SIG-M5 treated with dmso at 0.1 percent for 504 hours (cell line): ENCODE measurements at regions not wholly inside any gene's neighbourhood (a gene's known extent, or its start where the extent isn't known, plus 50 kb on each side); places are given as distances from the start of the nearest gene placed in this dataset.

ENCODE experiments used
- DNase-seq: peaks from one replicate; lab custom pipeline; 2025; ENCODE audit not compliant: unreplicated experiment; lab: John Stamatoyannopoulos, UW

DNA sequence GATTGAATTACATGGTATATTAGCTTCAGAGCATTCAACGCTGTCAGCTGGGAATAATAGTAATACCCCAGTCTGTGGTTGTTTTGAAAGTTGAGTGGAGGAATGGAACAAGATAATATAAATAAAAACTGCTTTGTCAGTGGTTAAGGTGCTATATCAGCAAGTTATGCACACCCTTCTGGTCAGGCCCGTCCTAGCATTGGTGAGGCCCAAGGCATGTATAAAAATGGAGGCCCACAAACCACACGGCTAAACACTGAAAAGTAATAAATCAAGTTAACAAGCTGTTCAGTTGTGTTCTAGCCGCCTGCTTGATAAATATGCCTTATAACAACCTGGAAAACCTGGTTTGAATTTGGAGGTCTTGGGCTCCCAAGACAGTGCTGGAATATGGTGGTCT is 77.4 kb downstream of the PSMG1 start:
- DNase-seq = no peak

DNA sequence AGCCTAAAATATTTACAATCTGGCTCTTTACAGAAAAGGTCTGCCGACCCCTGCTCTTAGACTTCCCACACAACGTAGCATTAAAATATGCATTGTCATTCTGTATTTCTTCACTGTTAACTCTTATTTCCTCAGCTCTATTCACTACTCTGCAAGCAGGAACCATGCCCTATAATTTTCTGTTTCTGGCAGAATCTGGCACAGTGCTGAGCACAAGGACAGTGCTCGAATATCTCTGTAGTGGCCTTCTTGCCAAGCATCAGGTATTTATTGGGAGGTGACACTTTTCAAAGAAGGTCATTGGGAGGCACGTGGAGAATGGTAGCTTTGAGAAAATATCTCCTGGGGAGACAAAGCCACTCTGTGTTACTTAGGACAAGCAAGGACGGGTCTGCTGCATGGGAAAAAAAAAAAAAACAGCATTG is 77.9 kb downstream of the PSMG1 start:
- DNase-seq = peak; percentile 78

DNA sequence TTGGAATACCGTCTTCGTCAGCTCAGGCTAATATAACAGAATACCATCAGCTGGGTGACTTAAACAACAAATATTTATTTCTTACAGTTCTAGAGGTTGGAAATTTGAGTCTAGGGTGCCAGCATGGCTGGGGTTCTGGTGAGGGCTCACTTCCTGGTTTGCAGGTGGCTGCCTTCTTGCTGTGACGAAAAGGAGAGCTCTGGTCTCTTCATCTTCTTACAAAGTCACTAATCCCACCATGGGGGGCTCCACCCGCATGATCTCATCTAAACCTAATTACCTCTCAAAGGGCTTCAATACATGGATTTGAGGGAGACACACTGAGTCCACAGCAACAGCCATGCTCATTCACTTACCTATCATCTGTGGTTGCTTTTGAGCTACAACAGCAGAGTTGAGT is 78.3 kb downstream of the PSMG1 start:
- no peak for DNase-seq

DNA sequence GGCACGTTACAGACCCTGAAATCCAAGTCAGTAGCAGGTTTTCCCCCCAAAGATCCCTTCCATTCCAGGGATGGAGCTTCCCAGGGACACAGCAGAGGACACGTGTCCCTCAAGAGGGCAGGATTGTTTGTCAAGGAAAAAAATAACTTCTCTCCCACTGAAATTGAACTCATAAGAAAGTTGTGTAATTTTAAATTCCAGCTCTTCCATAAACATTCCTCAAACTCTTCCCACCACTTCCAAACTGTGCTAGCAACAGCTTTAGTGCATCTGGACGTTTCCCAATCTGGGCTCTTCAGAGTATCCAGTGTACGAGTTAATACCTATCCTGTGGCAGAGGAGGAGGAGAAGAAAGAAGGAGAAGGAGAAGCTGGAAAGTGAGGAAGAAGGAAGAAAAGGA is 79.6 kb downstream of the PSMG1 start:
- no peak for DNase-seq

DNA sequence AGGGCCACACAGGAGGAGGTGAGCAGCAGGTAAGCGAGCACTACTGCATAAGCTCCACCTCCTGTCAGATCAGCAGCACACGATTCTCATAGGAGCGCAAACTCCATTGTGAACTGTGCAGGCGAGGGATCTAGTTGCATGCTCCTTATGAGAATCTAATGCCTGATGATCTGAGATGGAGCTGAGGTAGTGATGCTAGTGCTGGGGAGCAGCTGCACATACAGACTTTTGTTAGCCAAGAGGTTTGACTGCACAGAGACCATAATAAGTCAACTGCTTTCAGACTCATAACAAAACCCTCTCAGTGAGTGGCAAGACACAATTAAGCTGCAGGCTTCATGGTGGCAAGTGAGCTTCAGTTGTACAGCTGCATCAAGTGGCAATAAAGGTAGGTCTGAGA is 83.4 kb downstream of the PSMG1 start:
- no peak for DNase-seq

DNA sequence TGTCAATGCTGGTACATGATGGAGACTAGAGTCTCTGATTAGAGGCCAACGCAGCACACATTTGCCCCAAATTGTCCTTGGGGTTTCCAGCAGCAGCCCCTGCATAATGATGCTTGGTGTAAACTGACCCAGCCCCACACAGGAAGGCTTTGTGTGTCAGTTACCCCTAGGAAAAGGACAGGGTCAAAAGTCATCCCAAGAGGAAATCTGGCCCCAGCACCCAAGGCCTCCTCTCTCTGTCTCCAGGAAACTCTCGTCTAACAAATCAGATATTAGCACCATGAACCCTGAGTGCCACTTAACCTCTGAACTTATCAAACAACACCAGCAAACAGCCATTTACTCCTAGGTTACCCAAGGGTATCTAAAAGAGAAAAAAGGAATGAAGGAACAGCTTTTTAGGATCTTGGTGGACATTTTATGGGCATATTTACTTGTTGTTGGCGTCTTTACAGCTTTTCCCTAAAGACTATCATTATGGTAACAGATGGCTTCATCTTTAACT is 84.5 kb downstream of the PSMG1 start:
- no peak for DNase-seq

DNA sequence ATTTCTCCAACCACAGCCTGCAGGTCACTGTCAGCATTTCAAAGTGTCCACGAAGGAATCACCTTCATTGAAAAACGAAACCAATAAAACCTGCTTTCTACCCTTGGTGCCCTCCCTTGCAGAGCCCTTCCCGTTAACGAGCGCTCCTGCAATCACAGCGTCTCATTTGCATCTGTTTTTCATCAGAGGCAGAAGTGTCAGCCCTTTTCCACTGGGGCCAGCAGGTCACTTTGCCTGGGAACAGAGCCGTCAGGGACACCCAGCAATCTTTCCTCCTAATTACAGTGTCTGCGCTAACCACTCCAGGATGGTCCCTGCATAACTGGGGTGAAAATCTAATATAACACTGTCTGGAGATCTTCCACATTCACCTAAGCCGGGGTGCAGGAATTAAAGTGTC is 85.3 kb downstream of the PSMG1 start:
- no peak for DNase-seq

DNA sequence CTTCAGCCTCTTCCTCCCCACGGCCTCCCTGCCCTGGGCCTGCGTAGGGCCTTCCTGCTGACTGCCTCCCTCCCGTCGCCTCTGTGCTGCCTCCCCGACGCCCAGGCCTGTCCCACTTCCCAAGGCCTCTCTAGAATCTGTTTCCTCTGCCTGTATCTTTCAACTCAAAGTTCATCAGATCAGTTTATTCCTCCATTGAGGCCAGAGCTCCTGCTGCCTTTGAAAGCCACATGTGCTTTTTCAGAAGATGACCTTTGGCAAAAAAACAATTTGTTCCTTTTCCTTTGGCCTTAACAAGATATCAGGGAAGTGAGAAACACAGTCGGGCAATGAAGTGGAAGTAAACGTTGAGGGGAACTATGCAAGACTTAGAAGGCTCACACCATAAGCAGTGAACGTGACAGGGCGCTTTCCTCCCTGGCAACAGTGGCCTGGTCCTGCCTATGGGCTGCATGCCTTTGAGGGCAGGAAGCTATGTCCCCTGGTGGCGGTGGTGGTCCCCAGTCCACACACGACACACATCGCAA is 85.9 kb downstream of the PSMG1 start:
- peak; percentile 50 for DNase-seq

DNA sequence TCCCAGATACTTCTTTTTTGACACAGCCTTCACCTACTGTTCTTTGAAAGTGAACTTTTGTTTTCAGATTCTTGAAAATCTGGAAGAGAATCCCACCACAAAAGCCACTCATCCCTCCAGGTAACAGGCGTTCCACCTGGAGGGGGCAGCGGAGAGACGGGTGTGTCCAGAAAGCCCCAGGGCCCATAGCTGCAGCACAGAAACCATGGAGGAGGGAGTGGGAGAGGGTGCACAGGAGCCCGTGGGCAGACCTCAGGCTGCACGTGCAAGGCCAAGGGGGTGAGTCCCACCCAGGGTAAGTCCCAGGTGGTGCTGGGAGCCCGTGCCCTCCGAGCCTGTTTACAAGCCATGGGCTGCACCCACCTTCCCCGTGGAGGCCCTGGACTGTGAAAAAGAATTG is 86.5 kb downstream of the PSMG1 start:
- DNase-seq = no peak

DNA sequence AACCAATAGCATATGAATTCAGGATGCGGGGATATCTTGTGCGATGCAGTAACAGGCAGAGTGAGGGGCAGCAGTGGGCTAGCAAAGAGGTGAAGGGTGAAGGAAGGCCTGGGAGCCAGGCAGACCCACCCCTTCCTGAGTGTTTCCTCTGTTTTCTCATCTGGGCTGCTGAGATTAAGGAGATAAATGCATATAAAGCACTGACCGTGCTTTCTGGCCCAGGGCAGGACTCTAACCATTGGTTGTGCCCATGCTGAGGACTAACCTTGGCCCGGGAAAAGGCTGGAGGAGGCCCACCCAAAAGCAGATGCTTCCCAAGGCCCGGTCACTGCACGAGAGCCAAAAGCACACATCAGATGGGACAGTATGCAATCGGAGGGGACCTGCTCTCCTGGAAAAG is 87.6 kb downstream of the PSMG1 start:
- DNase-seq = no peak

DNA sequence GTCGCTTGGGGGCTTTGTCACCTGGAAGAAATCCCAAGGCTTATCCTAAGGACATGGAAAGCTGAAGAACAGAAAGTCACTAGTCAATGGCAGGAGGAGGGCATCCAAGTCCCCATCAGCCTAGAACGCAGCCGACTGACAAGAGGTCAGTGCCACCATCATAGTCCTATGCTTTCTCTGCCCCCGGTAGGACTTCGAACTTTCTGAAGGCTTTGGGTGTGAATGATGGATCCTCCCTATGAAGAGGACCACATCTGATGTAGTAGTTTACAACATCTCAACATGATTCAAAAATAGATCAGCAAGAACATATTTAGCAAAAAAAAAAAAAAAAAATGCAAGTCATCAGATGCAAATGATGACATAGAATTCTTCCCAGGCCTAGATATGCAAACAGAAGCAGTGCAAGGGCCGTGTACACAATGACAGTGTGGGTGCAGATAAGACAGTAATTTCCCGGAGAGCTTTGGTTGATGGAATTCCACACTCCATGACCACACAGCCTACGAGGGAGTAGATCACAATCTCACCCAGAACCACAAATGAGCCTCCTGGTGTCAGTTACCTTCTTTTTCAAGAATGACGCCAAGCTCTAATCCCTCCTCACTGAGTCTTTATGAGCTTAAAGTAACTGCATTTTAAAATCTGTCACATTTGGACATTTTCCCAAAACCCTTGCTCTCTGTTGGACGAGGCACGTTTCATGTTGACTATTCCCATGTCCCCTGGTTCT is 88.2 kb downstream of the PSMG1 start:
- peak; percentile 77 for DNase-seq

DNA sequence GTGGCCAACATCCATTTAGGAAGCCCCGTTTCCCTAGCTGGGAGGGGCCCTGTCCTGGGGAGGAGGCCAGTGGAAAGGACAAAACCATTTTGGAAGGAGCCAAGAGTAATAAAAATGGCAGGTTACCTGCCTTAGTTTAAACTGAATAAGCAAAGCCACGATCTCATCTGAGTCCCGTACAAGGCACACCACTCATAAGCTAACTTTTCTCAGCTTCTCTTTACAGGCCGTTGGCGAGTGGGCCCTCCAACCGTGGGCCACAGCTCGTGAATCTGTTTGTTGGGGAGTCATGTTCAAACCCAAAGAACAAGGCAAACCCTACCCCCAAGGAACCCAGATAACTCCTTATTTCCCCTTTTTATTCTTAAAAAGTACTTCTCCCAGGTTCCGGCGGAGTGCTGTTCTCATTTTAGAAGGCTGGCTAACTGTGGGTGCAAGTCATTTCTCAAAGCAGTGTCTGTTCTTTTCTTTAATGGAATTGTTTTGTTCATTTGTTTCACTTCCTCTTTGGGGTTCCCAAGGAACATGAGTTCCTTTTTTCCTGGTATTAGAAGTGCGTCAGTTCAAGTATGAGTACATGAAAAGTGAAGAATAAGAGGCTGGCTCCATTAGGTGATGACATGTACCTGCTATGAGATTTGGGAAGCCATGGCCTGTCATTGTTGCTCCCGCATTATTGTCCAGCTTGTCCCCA is 89.0 kb downstream of the PSMG1 start:
- DNase-seq = peak; percentile 94

DNA sequence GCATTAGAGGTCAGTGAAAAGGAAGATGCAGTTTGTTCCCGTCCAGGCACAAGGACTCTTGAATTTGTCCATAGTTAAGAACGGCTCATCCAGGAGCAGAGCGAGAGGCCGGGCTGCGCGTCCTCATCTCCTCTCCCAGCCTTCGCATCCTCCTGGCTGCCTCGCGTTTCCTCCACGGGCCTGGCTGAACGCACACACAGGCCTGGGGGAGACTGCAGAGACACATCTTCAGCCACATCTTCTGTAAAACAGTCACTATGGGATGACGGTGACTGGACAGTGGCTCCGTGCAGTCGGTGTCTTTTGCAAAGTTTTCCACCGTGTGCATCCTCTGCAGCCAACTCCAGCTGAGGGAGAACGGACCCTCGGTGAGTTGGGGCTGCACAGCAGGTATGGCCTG is 89.7 kb downstream of the PSMG1 start:
- no peak for DNase-seq

DNA sequence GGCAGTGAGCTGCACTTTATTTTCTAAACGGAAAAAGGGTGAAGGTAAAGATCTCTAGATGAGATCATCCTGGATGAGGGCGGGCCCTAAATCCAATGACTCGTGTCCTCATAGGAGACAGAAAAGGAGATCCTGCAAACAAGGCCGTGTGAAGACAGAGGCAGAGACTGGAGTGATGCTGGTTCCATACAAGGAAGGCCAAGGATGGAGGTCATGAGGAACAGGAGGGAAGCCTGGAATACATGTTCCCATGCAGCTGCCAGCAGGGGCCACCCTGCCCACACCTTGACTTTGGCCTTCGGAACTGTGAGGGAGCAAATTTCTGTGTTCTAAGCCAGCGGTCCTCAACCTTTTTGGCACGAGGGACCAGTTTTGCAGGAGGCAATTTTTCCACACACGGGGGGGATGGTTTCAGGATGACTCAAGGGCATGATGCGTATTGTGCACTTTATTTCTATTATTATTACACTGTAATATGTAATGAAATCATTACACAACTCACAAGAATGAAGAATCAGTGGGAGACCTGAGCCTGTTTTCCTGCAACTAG is 94.3 kb downstream of the PSMG1 start:
- DNase-seq = no peak

DNA sequence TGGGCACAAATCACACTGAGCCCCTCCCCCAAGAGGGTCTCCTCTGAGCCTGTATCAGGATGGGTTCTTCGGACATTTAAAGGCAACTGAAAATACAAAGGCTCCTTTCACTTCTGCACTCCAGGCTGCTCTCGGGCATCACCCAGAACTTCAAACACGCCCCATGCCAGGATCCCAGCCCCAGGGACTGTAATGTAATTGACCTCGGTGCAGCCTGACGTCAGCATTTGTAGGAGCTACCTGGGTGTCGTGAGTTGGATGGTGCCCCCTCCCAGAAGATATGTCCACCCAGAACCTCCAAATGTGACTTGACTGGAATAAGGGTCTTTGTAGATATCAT is 95.2 kb downstream of the PSMG1 start:
- no peak for DNase-seq

DNA sequence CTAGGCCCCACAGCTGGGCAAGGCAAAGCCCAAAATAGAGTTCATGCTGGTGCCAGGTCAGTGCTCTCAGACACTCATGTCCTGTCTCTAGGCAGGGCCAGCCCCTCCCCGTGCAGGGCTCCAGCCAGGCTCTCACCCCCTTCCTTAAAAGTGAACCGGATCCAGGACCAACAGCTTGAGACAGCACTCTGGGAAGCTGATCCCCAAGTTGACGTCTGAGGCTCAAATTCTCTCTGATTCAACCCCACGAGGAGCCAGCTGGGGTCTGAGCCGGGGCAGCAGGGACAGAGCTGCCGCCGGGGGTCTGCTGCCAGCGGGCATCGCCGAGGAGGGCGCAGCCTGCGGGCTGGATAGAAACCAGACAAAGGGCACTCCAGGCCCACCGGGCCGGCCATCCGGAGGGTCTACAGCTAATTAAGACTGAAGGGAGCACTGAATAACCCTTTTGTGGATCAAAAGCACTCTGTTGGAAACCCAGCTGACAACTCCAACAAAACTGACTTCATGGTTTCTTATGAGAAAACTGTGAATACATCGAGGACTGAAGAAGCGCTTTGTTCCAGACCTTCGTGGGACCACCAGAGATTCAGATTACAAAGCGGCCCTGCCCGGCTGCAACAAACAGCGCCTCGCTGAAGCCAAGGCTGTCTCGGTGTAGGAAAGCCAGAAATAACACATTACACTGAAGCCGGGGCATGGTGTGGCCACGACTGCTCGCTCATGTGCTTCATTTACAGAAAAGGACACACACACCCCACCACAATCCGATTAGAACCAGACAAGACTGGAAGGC is 95.8 kb downstream of the PSMG1 start:
- no peak for DNase-seq

DNA sequence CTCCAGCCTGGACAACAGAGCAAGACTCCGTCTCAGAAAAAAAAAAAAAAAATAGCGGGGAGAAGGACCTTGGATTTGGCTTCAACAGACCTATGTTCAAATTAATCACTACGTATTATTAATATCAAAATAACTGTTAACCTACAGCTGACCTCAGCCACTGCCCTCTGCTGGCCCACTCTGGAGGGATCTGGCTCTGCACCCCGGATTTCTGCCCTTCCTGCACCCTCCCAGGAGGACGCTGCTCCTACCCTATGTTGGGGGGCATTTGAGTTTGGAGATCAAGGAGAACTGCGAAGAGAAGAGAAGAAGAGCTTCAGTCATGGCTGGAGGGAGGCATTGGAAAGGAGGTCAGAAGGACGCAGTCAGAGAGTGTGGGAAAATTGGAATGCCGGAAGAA is 96.7 kb downstream of the PSMG1 start:
- no peak for DNase-seq

DNA sequence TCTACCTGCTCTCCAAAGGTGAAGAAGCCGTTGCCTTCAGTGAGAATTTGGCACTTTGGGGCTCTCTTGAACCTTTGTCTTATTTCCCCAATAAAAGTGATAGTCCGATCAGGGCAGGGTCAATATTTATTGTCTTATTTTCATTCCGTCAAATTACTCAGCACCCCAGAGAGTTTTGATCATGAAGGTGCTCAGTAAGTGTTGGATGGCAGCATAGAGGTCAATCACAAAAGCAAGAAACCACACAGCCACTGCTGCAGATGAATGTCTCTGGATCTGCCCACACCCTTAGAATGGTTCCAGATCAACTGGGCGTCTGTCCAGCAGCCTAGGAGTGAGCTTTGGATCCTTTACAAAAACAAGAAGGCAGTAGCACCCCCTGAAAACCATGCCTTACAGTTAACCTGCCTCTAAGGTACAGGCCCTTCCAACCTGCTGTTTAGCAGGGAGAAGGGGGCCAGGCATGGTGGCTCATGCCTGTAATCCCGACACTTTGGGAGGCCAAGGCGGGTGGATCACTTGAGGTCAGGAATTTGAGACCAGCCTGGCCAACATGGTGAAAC is 97.3 kb downstream of the PSMG1 start:
- DNase-seq = no peak

DNA sequence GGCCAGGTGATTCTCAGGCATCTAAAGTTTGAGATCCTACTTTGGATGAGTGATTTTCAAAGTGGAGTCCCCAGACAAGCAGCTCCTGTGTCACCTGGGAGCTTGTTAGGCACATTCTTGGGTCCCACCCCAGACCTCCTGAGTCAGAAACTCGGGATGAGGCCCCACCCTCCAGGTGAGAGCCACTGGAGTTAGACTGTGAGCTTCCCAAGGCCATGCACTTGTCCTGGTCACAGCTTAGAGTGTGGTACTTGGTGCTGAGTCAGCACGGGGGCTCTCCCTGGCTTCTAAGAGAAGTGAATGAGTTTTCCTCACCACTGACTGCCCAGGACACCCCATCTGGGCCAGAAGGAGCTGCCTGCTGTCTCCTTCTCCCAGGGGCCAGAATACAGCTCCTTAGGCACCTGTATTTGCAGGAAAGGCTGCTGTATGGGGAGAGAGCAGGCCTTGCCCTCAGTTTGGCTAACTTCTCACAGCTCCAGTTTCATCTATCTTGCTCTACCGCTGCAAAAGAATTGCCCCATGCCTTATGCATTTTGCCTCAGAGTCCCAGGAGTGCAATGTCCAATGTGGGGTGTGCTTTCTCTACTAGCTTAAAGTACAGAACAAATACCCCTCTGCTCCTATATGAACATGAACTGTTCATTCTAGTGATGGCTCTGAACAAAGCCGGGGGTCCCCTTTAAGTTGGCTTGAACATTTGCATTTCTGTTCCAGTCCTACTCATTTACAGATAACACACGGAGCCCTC is 98.1 kb downstream of the PSMG1 start:
- no peak for DNase-seq

DNA sequence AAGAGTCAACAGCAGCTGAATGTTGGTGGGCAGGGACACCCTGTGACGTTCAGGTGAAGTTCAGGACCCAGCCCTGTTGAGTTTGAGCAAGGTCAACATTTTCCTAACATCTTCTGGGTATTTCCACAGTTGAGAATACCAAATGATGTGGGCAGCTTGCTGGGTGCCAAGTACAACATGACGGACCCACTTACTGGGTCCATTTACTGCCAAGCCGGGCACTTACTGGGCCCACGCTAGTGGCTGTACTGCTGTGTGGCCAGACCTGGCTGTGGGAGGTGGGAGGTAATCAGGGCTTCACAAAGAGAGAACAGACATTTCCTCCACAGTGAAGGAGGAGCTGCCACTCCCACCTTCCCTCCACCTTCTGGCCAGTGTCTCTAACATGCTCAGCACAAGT is 99.2 kb downstream of the PSMG1 start:
- no peak for DNase-seq
